ENCODE measurements at regions not wholly inside any gene's neighbourhood (a gene's known extent, or its start where the extent isn't known, plus 50 kb on each side); places are given as distances from the start of the nearest gene placed in this dataset.
"Not testable (repeated sequence)": the region's sequence is repeated elsewhere in the genome, so short reads cannot be mapped to it uniquely, and the experiment has no call there.

- DNase-seq, result not testable (repeated sequence)
Measured at GRCh38 chr2:87437701-87438260, 310.1 kb upstream of the PLGLB2 start.

GRCh38 chr2:87438780-87439454 is 309.0 kb upstream of the PLGLB2 start:
- not testable (repeated sequence) for DNase-seq

- DNase-seq, result not testable (repeated sequence)
Measured at GRCh38 chr2:87439617-87440204, 308.2 kb upstream of the PLGLB2 start.

DNA sequence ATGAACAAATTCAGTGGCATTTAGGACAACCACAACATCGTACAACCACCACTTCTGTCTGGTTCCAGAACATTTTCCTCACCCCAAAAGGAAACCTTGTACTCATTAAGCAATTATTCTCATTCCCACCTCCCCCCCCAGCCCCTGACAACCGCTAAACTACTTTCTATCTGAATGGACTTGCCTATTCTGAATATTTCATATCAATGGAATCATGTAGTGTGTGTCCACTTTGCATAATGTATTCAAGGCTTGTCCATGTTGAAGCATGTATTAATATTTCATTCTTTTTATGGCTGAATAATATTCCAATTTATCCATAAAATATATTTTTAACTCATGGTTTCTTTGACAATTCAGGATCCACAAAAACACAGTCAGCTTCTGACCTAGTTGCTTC is 307.2 kb upstream of the PLGLB2 start:
- DNase-seq, result not testable (repeated sequence)

GRCh38 chr2:87441375-87441774 is 306.5 kb upstream of the PLGLB2 start:
- DNase-seq, result not testable (repeated sequence)

DNA sequence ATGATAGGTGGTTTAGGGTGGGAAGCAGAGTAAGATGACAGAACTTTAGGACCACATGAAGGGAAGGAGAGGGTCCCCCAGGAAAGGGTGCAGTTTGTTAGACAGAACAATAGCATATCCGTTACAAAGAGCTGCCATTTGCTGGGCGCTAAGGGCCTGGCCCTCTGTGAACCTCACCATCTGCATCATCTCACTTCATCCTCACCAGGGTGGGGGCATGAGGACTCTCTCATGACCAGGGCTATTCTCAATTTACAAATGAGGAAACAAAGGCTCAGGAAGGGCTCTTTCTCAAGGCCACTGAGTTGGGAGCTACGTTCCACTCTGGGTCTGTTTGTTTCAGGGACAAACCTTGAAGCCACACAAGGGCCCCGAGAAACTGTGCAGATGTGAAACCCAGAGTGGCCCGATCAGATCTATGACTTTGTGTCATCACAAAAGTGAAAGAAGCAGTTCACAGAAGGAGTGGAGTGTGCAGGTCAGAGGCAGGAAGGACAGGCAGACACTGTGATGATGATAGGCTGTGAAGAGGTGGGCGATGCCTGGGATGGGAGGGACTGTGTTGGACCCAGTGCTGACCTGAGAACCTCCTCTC is 304.8 kb upstream of the PLGLB2 start:
- not testable (repeated sequence) for DNase-seq

GRCh38 chr2:87444951-87445350 is 302.9 kb upstream of the PLGLB2 start:
- not testable (repeated sequence) for DNase-seq

DNA sequence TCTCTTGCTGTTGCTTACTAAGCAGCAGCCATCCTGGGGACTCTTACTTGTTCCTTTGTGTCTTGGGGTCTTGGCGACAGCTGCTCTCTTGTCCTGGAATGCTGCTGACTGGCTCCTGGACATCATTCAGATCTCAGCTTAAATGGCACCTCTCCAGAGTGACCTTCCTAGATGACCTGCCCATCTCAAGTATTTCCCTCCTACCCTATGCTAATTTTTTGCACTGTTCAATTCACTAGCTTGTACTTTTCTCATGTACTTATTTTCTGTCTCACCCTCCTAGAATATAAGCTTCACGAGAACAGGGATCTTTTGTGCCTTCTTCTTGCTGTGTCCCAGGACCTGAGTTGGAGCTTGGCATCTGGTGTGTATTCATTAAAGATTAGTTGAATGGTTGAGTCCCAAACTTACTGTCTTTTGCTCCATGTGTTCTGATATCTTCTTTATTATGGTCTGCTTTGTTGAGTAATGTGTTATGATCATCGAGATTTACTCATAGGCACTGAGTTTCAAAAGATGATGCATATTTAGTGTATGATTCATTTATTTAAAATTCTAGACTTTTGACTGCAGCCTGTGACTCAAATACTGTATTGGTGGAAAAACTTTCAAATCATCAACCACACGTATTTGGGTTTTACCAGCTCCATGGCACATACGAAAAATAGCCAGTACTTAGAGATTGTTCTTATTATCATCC is 302.1 kb upstream of the PLGLB2 start:
- DNase-seq, result not testable (repeated sequence)

GRCh38 chr2:87446313-87446696 is 301.6 kb upstream of the PLGLB2 start:
- DNase-seq, result not testable (repeated sequence)

GRCh38 chr2:87449462-87449980 is 298.4 kb upstream of the PLGLB2 start:
- DNase-seq, result not testable (repeated sequence)

DNA sequence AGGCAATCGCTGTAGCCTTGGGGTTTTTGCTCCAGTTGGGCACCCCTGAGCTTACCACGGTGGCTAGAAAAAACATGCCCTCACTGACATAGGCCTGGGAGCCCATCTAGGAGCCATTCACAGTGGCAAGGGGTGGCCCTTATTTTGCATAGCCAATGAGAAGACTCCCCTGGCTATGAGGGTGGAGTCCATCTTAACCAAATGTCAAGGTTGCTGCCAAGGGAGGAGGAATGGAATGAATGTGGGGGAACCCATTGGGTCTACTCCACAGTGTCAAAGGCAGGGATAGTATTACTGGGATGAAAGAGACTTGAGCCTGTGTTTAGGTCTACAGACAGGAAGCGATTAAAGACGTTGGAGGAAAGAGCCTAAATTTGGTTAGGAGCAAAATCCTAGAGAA is 295.7 kb upstream of the PLGLB2 start:
- DNase-seq, result not testable (repeated sequence)

DNA sequence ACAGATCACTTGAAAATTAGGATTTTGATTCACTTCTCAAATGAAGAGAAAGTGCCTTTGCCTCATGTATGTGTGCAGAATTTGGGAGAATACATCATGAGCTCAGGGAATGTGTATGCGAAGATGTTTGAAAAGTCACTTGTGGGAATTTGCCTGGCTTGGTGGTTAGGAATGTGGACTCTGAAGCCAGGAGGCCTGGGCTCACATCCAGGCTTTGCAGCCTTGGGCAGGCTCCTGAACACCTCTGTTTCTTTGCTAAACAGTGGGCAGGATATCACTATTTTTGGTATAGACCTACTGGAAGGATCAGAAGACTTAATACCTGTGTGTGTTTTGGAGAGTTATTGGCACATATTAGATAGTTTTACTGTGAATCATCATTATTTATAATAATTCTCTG is 295.0 kb upstream of the PLGLB2 start:
- DNase-seq, result not testable (repeated sequence)

- DNase-seq, result not testable (repeated sequence)
Measured at GRCh38 chr2:87453965-87454364, 293.9 kb upstream of the PLGLB2 start.

- not testable (repeated sequence) for DNase-seq
Measured at GRCh38 chr2:87454421-87454820, 293.5 kb upstream of the PLGLB2 start.

GRCh38 chr2:87455209-87455853 is 292.6 kb upstream of the PLGLB2 start:
- DNase-seq, result not testable (repeated sequence)

GRCh38 chr2:87455854-87456249 is 292.0 kb upstream of the PLGLB2 start:
- not testable (repeated sequence) for DNase-seq
